Mesendoderm (in vitro differentiated cells): ENCODE measurements at regions not wholly inside any gene's neighbourhood (a gene's known extent, or its start where the extent isn't known, plus 50 kb on each side); places are given as distances from the start of the nearest gene placed in this dataset.
A peak's percentile ranks its signal among the peaks of the same experiment; 100 is the strongest.
"Not testable (repeated sequence)": the region's sequence is repeated elsewhere in the genome, so short reads cannot be mapped to it uniquely, and the experiment has no call there.

Experiments used
- DNase-seq: peaks from one replicate; pipeline ENCODE4 v3.0.0; 2013
- H2AK5ac ChIP-seq: 2 replicates; pipeline ENCODE4 v1.6.1; 2013; ENCODE audit warnings: low read length, inconsistent platforms
- H2BK120ac ChIP-seq: 2 replicates; pipeline ENCODE4 v1.6.1; 2013; ENCODE audit warnings: low read depth, mild to moderate bottlenecking, low read length, moderate library complexity, mixed read lengths
- H2BK15ac ChIP-seq: replicated peaks from 2 replicates; pipeline ENCODE4 v1.6.1; 2013; ENCODE audit warnings: low read depth, mild to moderate bottlenecking, moderate library complexity
- H2BK5ac ChIP-seq: 2 replicates; pipeline ENCODE4 v1.6.1; 2013; ENCODE audit warnings: low read length, inconsistent platforms
- H3K18ac ChIP-seq: 2 replicates; pipeline ENCODE4 v1.6.1; 2013; ENCODE audit warnings: mild to moderate bottlenecking, low read length, mixed read lengths
- H3K23ac ChIP-seq: one replicate; pipeline ENCODE4 v1.6.1; 2013; ENCODE audit warnings: low read length
- H3K27ac ChIP-seq: 2 replicates; pipeline ENCODE4 v1.5.1; 2013; ENCODE audit warnings: low read depth, mild to moderate bottlenecking, inconsistent platforms, low read length, moderate library complexity
- H3K27me3 ChIP-seq: 2 replicates; pipeline ENCODE4 v1.6.1; 2013; ENCODE audit warnings: low read length, control low read depth, mild to moderate bottlenecking, inconsistent platforms; ENCODE audit not compliant: insufficient read depth, poor library complexity
- H3K36me3 ChIP-seq: 2 replicates; pipeline ENCODE4 v1.6.1; 2013; ENCODE audit warnings: low read length, inconsistent platforms; ENCODE audit not compliant: control insufficient read depth, insufficient read depth
- H3K4ac ChIP-seq: one replicate; pipeline ENCODE4 v1.6.1; 2013; ENCODE audit warnings: low read depth, mild to moderate bottlenecking, low read length, moderate library complexity
- H3K4me1 ChIP-seq: 2 replicates; pipeline ENCODE4 v1.6.1; 2013; ENCODE audit warnings: low read depth, low read length, inconsistent platforms; ENCODE audit not compliant: control insufficient read depth
- H3K4me2 ChIP-seq: 2 replicates; pipeline ENCODE4 v1.6.1; 2013; ENCODE audit warnings: low read length
- H3K4me3 ChIP-seq: 2 replicates; pipeline ENCODE4 v1.5.1; 2013; ENCODE audit warnings: mild to moderate bottlenecking, low read length
- H3K56ac ChIP-seq: one replicate; pipeline ENCODE4 v1.6.1; 2013; ENCODE audit warnings: low read length
- H3K79me1 ChIP-seq: 2 replicates; pipeline ENCODE4 v1.6.1; 2013; ENCODE audit warnings: low read length, inconsistent platforms
- H3K79me2 ChIP-seq: 2 replicates; pipeline ENCODE4 v1.6.1; 2013; ENCODE audit warnings: mild to moderate bottlenecking, low read length; ENCODE audit not compliant: control insufficient read depth, insufficient read depth
- H3K9ac ChIP-seq: 2 replicates; pipeline ENCODE4 v1.6.1; 2013; ENCODE audit warnings: low read length, inconsistent platforms
- H4K5ac ChIP-seq: one replicate; pipeline ENCODE4 v1.6.1; 2013; ENCODE audit warnings: low read length
- H4K8ac ChIP-seq: one replicate; pipeline ENCODE4 v1.6.1; 2013; ENCODE audit warnings: low read depth, mild to moderate bottlenecking, control low read depth, low read length, moderate library complexity
- WGBS: extraction: QIAGEN DNeasy Blood & Tissue Kit; methylation state at CpG from one replicate; pipeline ENCODE4 v1.1.7; 2013; ENCODE audit warnings: low lambda C conversion rate, missing lambda C conversion rate; ENCODE audit not compliant: insufficient coverage; ENCODE audit errors: extremely low coverage; 5-methylcytosine and 5-hydroxymethylcytosine counted together

DNA sequence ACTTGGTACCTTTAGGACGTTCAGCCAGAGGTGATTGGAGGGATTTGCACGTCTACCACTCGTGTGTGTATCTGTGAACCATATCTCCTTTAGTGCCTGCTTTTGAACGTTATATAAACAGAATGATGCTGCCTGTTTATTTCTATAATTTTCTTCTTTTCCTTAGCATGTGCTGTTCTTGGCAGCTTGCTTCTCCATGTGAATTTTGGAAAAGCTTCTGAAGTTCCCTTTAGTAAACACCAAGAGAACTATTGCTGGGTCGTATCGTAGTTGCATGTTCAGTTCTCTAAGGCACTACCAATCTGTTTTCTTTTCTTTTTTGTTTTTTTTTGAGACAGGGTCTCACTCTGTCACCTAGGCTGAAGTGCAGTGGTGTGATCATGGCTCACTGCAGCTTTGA is 73.8 kb upstream of the FANCC start:
- not testable (repeated sequence) for H3K4me3 ChIP-seq, H3K36me3 ChIP-seq, H3K9ac ChIP-seq, H3K23ac ChIP-seq, H3K4me2 ChIP-seq, H2BK5ac ChIP-seq, H3K27me3 ChIP-seq, H4K8ac ChIP-seq, H3K4ac ChIP-seq, H4K5ac ChIP-seq, H3K18ac ChIP-seq, H2AK5ac ChIP-seq, H2BK120ac ChIP-seq, H2BK15ac ChIP-seq, DNase-seq, H3K27ac ChIP-seq, H3K79me1 ChIP-seq, H3K79me2 ChIP-seq, H3K4me1 ChIP-seq, H3K56ac ChIP-seq
- no CpG with 5 or more reads among the region's 6 CpGs for WGBS

DNA sequence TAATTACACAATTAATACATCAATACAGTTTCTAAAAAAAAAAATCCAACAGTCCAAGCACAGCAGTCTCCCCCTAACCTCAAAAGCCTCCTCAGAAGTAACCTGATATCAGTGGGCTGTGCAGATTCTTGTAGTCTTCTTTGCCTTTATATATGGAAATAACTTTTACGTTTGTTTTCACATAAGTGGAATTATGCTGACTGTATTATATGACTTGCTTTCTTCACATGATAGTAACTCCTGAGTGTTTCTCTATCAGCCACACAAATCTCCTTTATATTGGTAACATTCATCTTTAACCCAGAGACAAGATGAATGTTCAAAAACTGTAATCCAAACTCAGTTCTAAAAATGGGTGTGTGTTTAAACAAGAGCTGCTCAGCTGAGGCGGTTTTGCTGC is 71.9 kb upstream of the FANCC start:
- H2AK5ac ChIP-seq = no peak overlapping the region
- H3K4me1 ChIP-seq = peaks cover 6% of the 10 kb centered on the region
- H3K56ac ChIP-seq = no peak overlapping the region
- no peak overlapping the region for H3K23ac ChIP-seq
- H3K9ac ChIP-seq = no peak overlapping the region
- no peak overlapping the region for H4K8ac ChIP-seq
- DNase-seq = no peak
- H2BK15ac ChIP-seq = no peak overlapping the region
- no peaks in the 10 kb centered on the region for H3K27me3 ChIP-seq
- no CpG with 5 or more reads among the region's 2 CpGs for WGBS
- H3K79me1 ChIP-seq = no peaks in the 10 kb centered on the region
- H3K4me3 ChIP-seq = no peak overlapping the region
- H3K4me2 ChIP-seq = no peak overlapping the region
- H3K27ac ChIP-seq = no peak overlapping the region
- no peaks in the 10 kb centered on the region for H3K79me2 ChIP-seq
- no peak overlapping the region for H4K5ac ChIP-seq
- no peaks in the 10 kb centered on the region for H3K36me3 ChIP-seq
- no peak overlapping the region for H2BK120ac ChIP-seq
- H3K4ac ChIP-seq = no peak overlapping the region
- no peak overlapping the region for H2BK5ac ChIP-seq
- H3K18ac ChIP-seq = no peak overlapping the region

DNA sequence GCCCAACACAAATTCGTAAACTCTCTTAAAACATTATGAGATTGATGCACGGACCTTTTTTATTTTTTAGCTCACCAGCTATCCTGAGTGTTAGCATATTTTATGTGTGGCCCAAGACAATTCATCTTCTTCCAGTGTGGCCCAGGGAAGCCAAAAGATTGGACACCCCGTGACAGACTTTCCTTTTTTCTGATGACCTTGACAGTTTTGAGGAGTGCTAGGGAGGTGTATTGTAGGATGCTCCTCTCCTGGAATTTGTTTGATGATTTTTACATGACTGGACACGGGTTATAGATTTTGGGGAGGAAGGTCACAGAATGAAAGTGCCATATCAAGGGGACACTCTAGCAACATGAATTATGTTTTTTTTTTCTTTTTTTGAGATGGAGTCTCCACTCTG is 69.3 kb upstream of the FANCC start:
- no peak overlapping the region for H4K5ac ChIP-seq
- no peak overlapping the region for H3K23ac ChIP-seq
- no peak overlapping the region for H4K8ac ChIP-seq
- H3K36me3 ChIP-seq = no peaks in the 10 kb centered on the region
- no peak overlapping the region for H3K9ac ChIP-seq
- no peak for DNase-seq
- no CpG with 5 or more reads among the region's 4 CpGs for WGBS
- no peak overlapping the region for H3K4me2 ChIP-seq
- no peak overlapping the region for H3K27ac ChIP-seq
- no peak overlapping the region for H2BK120ac ChIP-seq
- no peak overlapping the region for H3K56ac ChIP-seq
- H3K4me3 ChIP-seq = no peak overlapping the region
- no peak overlapping the region for H2BK15ac ChIP-seq
- no peaks in the 10 kb centered on the region for H3K79me1 ChIP-seq
- H3K27me3 ChIP-seq = no peaks in the 10 kb centered on the region
- H3K4me1 ChIP-seq = peaks cover 17% of the 10 kb centered on the region
- H2AK5ac ChIP-seq = no peak overlapping the region
- H3K18ac ChIP-seq = peak overlapping the region; percentile 61
- H3K4ac ChIP-seq = no peak overlapping the region
- no peaks in the 10 kb centered on the region for H3K79me2 ChIP-seq
- H2BK5ac ChIP-seq = no peak overlapping the region

DNA sequence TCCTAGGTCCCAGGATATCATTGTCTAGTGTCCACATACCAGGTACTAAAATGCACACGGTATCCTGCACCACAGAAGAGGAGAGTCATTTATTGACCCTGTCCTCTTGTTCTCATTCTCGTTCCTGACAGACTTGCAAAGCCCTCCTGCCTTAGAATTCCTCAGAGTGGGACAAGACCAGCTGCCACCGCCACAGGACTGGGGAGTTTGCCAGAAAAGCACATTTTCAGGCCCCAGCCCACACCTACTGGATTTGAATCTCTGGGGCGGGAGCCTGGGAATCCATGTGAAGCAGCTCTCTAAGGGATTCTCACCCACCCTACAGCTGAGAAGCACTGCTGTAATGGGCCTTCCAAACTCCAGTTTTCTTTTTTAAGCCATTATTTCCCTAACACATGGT is 68.0 kb upstream of the FANCC start:
- Histone ChIP-seq H3K79me2 (no peaks in the 10 kb centered on the region), H3K4me1 (peaks cover 19% of the 10 kb centered on the region), H3K36me3 (no peaks in the 10 kb centered on the region), H3K23ac (no peak overlapping the region), H3K4me2 (no peak overlapping the region), H3K4ac (peak overlapping the region; percentile 84), H2BK15ac (no peak overlapping the region), H2BK5ac (peak overlapping the region; percentile 2), H3K56ac (peak overlapping the region; percentile 58), H3K27me3 (no peaks in the 10 kb centered on the region), H4K5ac (no peak overlapping the region), H3K9ac (no peak overlapping the region), H2AK5ac (no peak overlapping the region), H2BK120ac (no peak overlapping the region), H4K8ac (no peak overlapping the region), H3K79me1 (no peaks in the 10 kb centered on the region), H3K18ac (peak overlapping the region; percentile 9), H3K4me3 (no peak overlapping the region), H3K27ac (no peak overlapping the region)
- DNase-seq = no peak
- WGBS = no CpG with 5 or more reads among the region's 4 CpGs

DNA sequence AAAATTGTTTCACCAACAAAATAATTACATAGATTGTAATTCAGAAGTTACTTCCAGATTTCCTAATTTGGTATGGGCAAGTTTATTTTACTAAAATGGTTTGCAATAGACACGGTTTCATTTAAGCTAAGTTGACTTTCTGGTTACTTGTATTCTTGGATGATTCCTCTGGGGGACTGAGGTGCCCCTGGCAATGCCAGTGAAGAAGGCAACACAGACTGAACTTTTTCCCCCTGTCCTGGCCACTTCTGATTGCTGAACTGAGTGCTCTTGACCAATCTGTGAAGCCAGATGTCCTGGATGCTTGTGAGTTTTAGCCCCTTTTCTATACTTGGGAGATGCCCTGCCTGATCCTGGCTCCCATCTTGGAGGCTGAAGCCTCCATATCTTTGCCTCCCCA is 66.3 kb upstream of the FANCC start:
- H3K79me1 ChIP-seq = no peaks in the 10 kb centered on the region
- H3K18ac ChIP-seq = peak overlapping the region; percentile 22
- H3K27me3 ChIP-seq = no peaks in the 10 kb centered on the region
- H4K8ac ChIP-seq = no peak overlapping the region
- H2AK5ac ChIP-seq = peak overlapping the region; percentile 10
- peak overlapping the region; percentile 9 for H3K27ac ChIP-seq
- H3K4me2 ChIP-seq = no peak overlapping the region
- no peaks in the 10 kb centered on the region for H3K36me3 ChIP-seq
- no peaks in the 10 kb centered on the region for H3K79me2 ChIP-seq
- DNase-seq = peak; percentile 43
- no peak overlapping the region for H4K5ac ChIP-seq
- no peak overlapping the region for H2BK5ac ChIP-seq
- no CpG with 5 or more reads among the region's 1 CpG for WGBS
- H3K4me3 ChIP-seq = no peak overlapping the region
- peak overlapping the region; percentile 79 for H2BK120ac ChIP-seq
- H3K23ac ChIP-seq = peak overlapping the region; percentile 59
- H3K4ac ChIP-seq = peak overlapping the region; percentile 93
- H3K4me1 ChIP-seq = peaks cover 19% of the 10 kb centered on the region
- no peak overlapping the region for H2BK15ac ChIP-seq
- H3K56ac ChIP-seq = peak overlapping the region; percentile 18
- no peak overlapping the region for H3K9ac ChIP-seq

DNA sequence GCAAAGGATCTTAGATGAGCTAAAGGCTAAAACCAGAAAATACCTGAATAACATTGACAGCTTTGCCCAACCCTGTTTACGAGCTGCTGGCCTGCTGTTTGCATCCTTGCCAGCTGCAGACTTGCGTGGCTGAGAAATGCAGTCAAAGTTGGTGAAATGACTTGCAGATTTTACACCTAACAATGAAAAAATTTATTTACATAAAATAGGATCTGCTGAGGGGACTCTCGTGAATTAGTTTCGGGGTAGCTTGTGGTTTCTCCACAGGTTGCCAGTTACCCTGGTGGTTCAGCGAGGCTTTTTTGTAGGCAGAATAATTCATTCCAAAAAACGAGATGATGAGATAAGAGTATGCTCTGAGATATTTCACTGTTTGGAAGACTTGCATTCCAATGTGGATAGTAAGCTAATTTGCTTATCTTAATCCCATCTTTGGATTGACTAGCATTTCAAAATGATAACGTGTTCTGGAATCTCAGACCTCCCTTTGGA is 65.7 kb upstream of the FANCC start:
- Histone ChIP-seq H3K27me3 (no peaks in the 10 kb centered on the region), H3K4ac (peak overlapping the region; percentile 42), H3K27ac (no peak overlapping the region), H3K9ac (no peak overlapping the region), H3K56ac (no peak overlapping the region), H4K5ac (no peak overlapping the region), H4K8ac (no peak overlapping the region), H2BK120ac (no peak overlapping the region), H3K79me1 (no peaks in the 10 kb centered on the region), H3K18ac (peak overlapping the region; percentile 44), H3K4me1 (peaks cover 19% of the 10 kb centered on the region), H3K23ac (no peak overlapping the region), H2AK5ac (no peak overlapping the region), H2BK5ac (no peak overlapping the region), H3K4me3 (no peak overlapping the region), H2BK15ac (no peak overlapping the region), H3K36me3 (no peaks in the 10 kb centered on the region), H3K4me2 (no peak overlapping the region), H3K79me2 (no peaks in the 10 kb centered on the region)
- WGBS = no CpG with 5 or more reads among the region's 7 CpGs
- DNase-seq = peak; percentile 94
